HEK293 (cell line): ENCODE measurements at regions not wholly inside any gene's neighbourhood (a gene's known extent, or its start where the extent isn't known, plus 50 kb on each side); places are given as distances from the start of the nearest gene placed in this dataset.

Experiments used
- CTCF ChIA-PET: fragments of 350-600 bp; formaldehyde crosslinking; extraction: SDS; loops from one replicate; lab custom pipeline; 2021; ENCODE audit warnings: antibody characterized with exemption; lab: Yijun Ruan, JAX
- POLR2A ChIA-PET: fragments of 300-600 bp; formaldehyde crosslinking; extraction: SDS; loops from one replicate; lab custom pipeline; 2020; ENCODE audit warnings: antibody characterized with exemption, inconsistent platforms; lab: Yijun Ruan, JAX
- H3K27ac ChIP-seq: fragments of 200-500 bp; sonication (Bioruptor generic); 2 replicates; pipeline ENCODE4 v1.5.1; 2014; ENCODE audit warnings: low read depth, low read length, control low read depth, inconsistent platforms; ENCODE audit errors: extremely low read depth
- H3K36me3 ChIP-seq, 2 experiments: fragments of 200-500 bp in 1 of 2; sonication (Bioruptor generic) in 1 of 2; 1 replicate in 1 of 2; 2 replicates in 1 of 2; pipeline ENCODE4 v1.5.1; 2014 to 2017; ENCODE audit warnings: inconsistent platforms in 2 of 2, low read length in 2 of 2; ENCODE audit not compliant: control insufficient read depth in 2 of 2, insufficient read depth in 1 of 2
- H3K4me1 ChIP-seq: fragments of 200-500 bp; sonication (Bioruptor generic); 2 replicates; pipeline ENCODE4 v1.5.1; 2014; ENCODE audit warnings: mild to moderate bottlenecking, low read length, inconsistent platforms; ENCODE audit not compliant: control insufficient read depth, insufficient read depth
- H3K4me3 ChIP-seq: 2 replicates; pipeline ENCODE4 v1.5.1; 2011; ENCODE audit warnings: low read depth, mild to moderate bottlenecking, control low read depth, low read length, moderate library complexity
- H3K9me3 ChIP-seq: fragments of 200-500 bp; sonication (Bioruptor generic); 2 replicates; pipeline ENCODE4 v1.5.1; 2014; ENCODE audit warnings: low read depth, low read length, inconsistent platforms; ENCODE audit not compliant: control insufficient read depth, insufficient read depth
- GLIS1 ChIP-seq: fragments of 450-650 bp; formaldehyde crosslinking; IDR thresholded peaks from 2 replicates; pipeline ENCODE4 v1.5.1; 2016; ENCODE audit warnings: missing biosample characterization, missing genetic modification characterization
- HOXD13 ChIP-seq: sonication (generic); formaldehyde crosslinking; IDR thresholded peaks from 2 replicates; pipeline ENCODE4 v1.8.0; 2022; ENCODE audit warnings: missing genetic modification reagents, borderline replicate concordance
- PRDM1 ChIP-seq: fragments of 450-650 bp; formaldehyde crosslinking; IDR thresholded peaks from 2 replicates; pipeline ENCODE4; 2016; ENCODE audit warnings: missing biosample characterization, missing genetic modification characterization
- ZBTB49 ChIP-seq: fragments of 450-650 bp; formaldehyde crosslinking; IDR thresholded peaks from 2 replicates; pipeline ENCODE4 v1.5.1; 2016; ENCODE audit warnings: missing biosample characterization, missing genetic modification characterization, low read depth
- ZNF23 ChIP-seq: fragments of 450-650 bp; formaldehyde crosslinking; IDR thresholded peaks from 2 replicates; pipeline ENCODE4 v1.5.1; 2016; ENCODE audit warnings: missing biosample characterization, missing genetic modification characterization, borderline replicate concordance
- ZNF302 ChIP-seq: fragments of 450-650 bp; formaldehyde crosslinking; IDR thresholded peaks from 2 replicates; pipeline ENCODE4 v1.5.1; 2016; ENCODE audit warnings: missing biosample characterization, missing genetic modification characterization, low read depth
- ZNF335 ChIP-seq: fragments of 450-650 bp; formaldehyde crosslinking; conservative IDR thresholded peaks from 2 replicates; pipeline ENCODE4 v1.5.1; 2016; ENCODE audit warnings: missing biosample characterization, missing genetic modification characterization
- ZNF530 ChIP-seq: fragments of 450-650 bp; formaldehyde crosslinking; IDR thresholded peaks from 2 replicates; pipeline ENCODE4 v1.5.1; 2016; ENCODE audit warnings: low read depth, missing biosample characterization, missing genetic modification characterization
- ZNF610 ChIP-seq: fragments of 450-650 bp; formaldehyde crosslinking; IDR thresholded peaks from 2 replicates; pipeline ENCODE4 v1.5.1; 2016; ENCODE audit warnings: missing biosample characterization, missing genetic modification characterization, borderline replicate concordance
- ZNF692 ChIP-seq: fragments of 450-650 bp; formaldehyde crosslinking; IDR thresholded peaks from 2 replicates; pipeline ENCODE4 v1.5.1; 2016; ENCODE audit warnings: missing biosample characterization, missing genetic modification characterization
- TF ChIP-seq, protein P1 (sequence below): fragments of 450-650 bp; formaldehyde crosslinking; IDR thresholded peaks from 2 replicates; pipeline ENCODE4 v1.5.1; 2016; ENCODE audit warnings: missing biosample characterization, missing genetic modification characterization
- TF ChIP-seq, protein P2 (sequence below): fragments of 450-650 bp; formaldehyde crosslinking; IDR thresholded peaks from 2 replicates; pipeline ENCODE4 v1.5.1; 2017; ENCODE audit warnings: missing biosample characterization, missing genetic modification characterization
- TF ChIP-seq, protein P3 (sequence below): fragments of 450-650 bp; formaldehyde crosslinking; IDR thresholded peaks from 2 replicates; pipeline ENCODE4 v1.5.1; 2016; ENCODE audit warnings: missing biosample characterization, missing genetic modification characterization, low read depth
- TF ChIP-seq, protein P4 (sequence below): fragments of 450-650 bp; formaldehyde crosslinking; IDR thresholded peaks from 2 replicates; pipeline ENCODE4 v1.5.1; 2016; ENCODE audit warnings: missing biosample characterization, missing genetic modification characterization
- TF ChIP-seq, protein P5 (sequence below): fragments of 450-650 bp; formaldehyde crosslinking; IDR thresholded peaks from 2 replicates; pipeline ENCODE4 v1.5.1; 2016; ENCODE audit warnings: missing biosample characterization, missing genetic modification characterization, borderline replicate concordance
- TF ChIP-seq, protein P6 (sequence below): fragments of 450-650 bp; formaldehyde crosslinking; IDR thresholded peaks from 2 replicates; pipeline ENCODE4 v1.5.0; 2017; ENCODE audit warnings: missing biosample characterization, missing genetic modification characterization, borderline replicate concordance

DNA sequence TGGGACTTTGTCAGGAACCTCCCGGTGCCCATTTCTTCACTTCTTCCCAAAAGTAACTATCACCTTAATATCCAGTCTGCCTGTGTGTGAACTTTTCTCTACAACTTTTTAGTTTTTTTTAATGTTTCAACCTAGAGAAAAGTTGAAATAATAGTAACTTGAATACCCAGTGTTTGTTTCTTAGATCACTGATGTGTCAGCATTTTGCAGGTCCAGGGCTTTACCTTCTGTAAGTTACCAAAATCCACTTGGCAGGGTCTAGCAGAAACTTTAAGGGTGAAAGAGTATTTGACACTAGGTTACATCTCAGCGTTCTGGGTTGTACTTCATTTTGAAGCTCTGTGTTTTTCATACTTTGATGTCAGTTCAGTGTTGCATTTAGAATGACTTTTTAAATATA is 372.7 kb downstream of the ARL4A start:
- Histone ChIP-seq H3K27ac (no peak overlapping the region), H3K36me3 (no peaks in the 10 kb centered on the region)
- TF ChIP-seq, protein P1, sequence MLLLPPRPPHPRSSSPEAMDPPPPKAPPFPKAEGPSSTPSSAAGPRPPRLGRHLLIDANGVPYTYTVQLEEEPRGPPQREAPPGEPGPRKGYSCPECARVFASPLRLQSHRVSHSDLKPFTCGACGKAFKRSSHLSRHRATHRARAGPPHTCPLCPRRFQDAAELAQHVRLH, result no peak
- TF ChIP-seq, protein P2, sequence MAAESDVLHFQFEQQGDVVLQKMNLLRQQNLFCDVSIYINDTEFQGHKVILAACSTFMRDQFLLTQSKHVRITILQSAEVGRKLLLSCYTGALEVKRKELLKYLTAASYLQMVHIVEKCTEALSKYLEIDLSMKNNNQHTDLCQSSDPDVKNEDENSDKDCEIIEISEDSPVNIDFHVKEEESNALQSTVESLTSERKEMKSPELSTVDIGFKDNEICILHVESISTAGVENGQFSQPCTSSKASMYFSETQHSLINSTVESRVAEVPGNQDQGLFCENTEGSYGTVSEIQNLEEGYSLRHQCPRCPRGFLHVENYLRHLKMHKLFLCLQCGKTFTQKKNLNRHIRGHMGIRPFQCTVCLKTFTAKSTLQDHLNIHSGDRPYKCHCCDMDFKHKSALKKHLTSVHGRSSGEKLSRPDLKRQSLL, result no peak
- TF ChIP-seq, all 188 proteins: peak for 0
- H3K4me3 ChIP-seq, result no peak overlapping the region
- H3K9me3 ChIP-seq, result no peaks in the 10 kb centered on the region
- POLR2A ChIA-PET, result no interaction called here
- H3K4me1 ChIP-seq, result no peaks in the 10 kb centered on the region
- CTCF ChIA-PET, result no interaction called here

DNA sequence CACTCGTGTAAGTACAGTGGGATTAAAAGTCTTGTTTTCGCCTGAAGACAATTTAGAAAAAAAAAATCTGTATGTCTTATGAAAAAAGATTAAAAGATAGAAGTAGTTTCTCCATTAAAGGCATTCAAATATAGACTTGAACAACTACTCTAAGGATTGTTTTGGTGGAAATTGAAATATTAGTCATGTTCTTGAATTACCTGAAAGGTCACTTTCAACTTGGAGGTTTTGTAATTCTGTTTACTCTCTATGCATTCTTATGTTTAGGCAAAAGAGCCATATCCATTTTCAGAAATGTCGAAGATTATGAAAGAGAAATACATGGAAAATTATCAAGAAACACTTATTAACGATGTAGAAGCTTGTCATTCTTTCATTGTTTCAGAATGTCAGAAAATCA is 373.7 kb downstream of the ARL4A start:
- no peaks in the 10 kb centered on the region for H3K4me1 ChIP-seq
- TF ChIP-seq ZNF23 (tag by site-specific recombination) (no peak), HOXD13 (no peak), ZNF302 (tag by site-specific recombination) (no peak), ZNF335 (tag by site-specific recombination) (no peak), ZBTB49 (tag by site-specific recombination) (no peak), GLIS1 (tag by site-specific recombination) (no peak), PRDM1 (tag by site-specific recombination) (no peak), ZNF692 (no peak), ZNF610 (tag by site-specific recombination) (no peak), ZNF530 (tag by site-specific recombination) (no peak)
- TF ChIP-seq, protein P3, sequence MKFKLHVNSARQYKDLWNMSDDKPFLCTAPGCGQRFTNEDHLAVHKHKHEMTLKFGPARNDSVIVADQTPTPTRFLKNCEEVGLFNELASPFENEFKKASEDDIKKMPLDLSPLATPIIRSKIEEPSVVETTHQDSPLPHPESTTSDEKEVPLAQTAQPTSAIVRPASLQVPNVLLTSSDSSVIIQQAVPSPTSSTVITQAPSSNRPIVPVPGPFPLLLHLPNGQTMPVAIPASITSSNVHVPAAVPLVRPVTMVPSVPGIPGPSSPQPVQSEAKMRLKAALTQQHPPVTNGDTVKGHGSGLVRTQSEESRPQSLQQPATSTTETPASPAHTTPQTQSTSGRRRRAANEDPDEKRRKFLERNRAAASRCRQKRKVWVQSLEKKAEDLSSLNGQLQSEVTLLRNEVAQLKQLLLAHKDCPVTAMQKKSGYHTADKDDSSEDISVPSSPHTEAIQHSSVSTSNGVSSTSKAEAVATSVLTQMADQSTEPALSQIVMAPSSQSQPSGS (tag by site-specific recombination), result no peak
- TF ChIP-seq, protein P4, sequence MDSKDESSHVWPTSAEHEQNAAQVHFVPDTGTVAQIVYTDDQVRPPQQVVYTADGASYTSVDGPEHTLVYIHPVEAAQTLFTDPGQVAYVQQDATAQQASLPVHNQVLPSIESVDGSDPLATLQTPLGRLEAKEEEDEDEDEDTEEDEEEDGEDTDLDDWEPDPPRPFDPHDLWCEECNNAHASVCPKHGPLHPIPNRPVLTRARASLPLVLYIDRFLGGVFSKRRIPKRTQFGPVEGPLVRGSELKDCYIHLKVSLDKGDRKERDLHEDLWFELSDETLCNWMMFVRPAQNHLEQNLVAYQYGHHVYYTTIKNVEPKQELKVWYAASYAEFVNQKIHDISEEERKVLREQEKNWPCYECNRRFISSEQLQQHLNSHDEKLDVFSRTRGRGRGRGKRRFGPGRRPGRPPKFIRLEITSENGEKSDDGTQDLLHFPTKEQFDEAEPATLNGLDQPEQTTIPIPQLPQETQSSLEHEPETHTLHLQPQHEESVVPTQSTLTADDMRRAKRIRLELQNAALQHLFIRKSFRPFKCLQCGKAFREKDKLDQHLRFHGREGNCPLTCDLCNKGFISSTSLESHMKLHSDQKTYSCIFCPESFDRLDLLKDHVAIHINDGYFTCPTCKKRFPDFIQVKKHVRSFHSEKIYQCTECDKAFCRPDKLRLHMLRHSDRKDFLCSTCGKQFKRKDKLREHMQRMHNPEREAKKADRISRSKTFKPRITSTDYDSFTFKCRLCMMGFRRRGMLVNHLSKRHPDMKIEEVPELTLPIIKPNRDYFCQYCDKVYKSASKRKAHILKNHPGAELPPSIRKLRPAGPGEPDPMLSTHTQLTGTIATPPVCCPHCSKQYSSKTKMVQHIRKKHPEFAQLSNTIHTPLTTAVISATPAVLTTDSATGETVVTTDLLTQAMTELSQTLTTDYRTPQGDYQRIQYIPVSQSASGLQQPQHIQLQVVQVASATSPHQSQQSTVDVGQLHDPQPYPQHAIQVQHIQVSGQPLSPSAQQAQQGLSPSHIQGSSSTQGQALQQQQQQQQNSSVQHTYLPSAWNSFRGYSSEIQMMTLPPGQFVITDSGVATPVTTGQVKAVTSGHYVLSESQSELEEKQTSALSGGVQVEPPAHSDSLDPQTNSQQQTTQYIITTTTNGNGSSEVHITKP (tag by site-specific recombination), result no peak
- TF ChIP-seq, protein P5, sequence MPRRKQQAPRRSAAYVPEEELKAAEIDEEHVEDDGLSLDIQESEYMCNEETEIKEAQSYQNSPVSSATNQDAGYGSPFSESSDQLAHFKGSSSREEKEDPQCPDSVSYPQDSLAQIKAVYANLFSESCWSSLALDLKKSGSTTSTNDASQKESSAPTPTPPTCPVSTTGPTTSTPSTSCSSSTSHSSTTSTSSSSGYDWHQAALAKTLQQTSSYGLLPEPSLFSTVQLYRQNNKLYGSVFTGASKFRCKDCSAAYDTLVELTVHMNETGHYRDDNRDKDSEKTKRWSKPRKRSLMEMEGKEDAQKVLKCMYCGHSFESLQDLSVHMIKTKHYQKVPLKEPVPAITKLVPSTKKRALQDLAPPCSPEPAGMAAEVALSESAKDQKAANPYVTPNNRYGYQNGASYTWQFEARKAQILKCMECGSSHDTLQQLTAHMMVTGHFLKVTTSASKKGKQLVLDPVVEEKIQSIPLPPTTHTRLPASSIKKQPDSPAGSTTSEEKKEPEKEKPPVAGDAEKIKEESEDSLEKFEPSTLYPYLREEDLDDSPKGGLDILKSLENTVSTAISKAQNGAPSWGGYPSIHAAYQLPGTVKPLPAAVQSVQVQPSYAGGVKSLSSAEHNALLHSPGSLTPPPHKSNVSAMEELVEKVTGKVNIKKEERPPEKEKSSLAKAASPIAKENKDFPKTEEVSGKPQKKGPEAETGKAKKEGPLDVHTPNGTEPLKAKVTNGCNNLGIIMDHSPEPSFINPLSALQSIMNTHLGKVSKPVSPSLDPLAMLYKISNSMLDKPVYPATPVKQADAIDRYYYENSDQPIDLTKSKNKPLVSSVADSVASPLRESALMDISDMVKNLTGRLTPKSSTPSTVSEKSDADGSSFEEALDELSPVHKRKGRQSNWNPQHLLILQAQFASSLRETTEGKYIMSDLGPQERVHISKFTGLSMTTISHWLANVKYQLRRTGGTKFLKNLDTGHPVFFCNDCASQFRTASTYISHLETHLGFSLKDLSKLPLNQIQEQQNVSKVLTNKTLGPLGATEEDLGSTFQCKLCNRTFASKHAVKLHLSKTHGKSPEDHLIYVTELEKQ, result no peak
- TF ChIP-seq, protein P6, sequence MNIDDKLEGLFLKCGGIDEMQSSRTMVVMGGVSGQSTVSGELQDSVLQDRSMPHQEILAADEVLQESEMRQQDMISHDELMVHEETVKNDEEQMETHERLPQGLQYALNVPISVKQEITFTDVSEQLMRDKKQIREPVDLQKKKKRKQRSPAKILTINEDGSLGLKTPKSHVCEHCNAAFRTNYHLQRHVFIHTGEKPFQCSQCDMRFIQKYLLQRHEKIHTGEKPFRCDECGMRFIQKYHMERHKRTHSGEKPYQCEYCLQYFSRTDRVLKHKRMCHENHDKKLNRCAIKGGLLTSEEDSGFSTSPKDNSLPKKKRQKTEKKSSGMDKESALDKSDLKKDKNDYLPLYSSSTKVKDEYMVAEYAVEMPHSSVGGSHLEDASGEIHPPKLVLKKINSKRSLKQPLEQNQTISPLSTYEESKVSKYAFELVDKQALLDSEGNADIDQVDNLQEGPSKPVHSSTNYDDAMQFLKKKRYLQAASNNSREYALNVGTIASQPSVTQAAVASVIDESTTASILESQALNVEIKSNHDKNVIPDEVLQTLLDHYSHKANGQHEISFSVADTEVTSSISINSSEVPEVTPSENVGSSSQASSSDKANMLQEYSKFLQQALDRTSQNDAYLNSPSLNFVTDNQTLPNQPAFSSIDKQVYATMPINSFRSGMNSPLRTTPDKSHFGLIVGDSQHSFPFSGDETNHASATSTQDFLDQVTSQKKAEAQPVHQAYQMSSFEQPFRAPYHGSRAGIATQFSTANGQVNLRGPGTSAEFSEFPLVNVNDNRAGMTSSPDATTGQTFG (tag by site-specific recombination), result no peak
- H3K4me3 ChIP-seq, result no peak overlapping the region
- ChIA-PET POLR2A (no interaction called here), CTCF (no interaction called here)
- no peaks in the 10 kb centered on the region for H3K36me3 ChIP-seq
- no peaks in the 10 kb centered on the region for H3K9me3 ChIP-seq
- H3K27ac ChIP-seq, result no peak overlapping the region
